IPS DF 6.9 (cell line): ENCODE measurements at regions not wholly inside any gene's neighbourhood (a gene's known extent, or its start where the extent isn't known, plus 50 kb on each side); places are given as distances from the start of the nearest gene placed in this dataset.

Experiments
- DNase-seq: peaks from one replicate; pipeline ENCODE4 v3.0.0-alpha.2; 2013; ENCODE audit warnings: low read depth, low spot score
- H3K27ac ChIP-seq: one replicate; pipeline ENCODE4 v1.5.1; 2013; ENCODE audit warnings: low read length, control low read depth
- H3K27me3 ChIP-seq: 2 replicates; pipeline ENCODE4 v1.6.1; 2013; ENCODE audit warnings: mild to moderate bottlenecking, low read length; ENCODE audit not compliant: control insufficient read depth, insufficient read depth
- H3K36me3 ChIP-seq: 2 replicates; pipeline ENCODE4 v1.6.1; 2013; ENCODE audit warnings: low read length; ENCODE audit not compliant: control insufficient read depth, insufficient read depth
- H3K4me1 ChIP-seq: 2 replicates; pipeline ENCODE4 v1.6.1; 2013; ENCODE audit warnings: low read length; ENCODE audit not compliant: control insufficient read depth, insufficient read depth
- H3K4me3 ChIP-seq: 2 replicates; pipeline ENCODE4 v1.5.1; 2013; ENCODE audit warnings: mild to moderate bottlenecking, low read length
- H3K9me3 ChIP-seq: 2 replicates; pipeline ENCODE4 v1.6.1; 2013; ENCODE audit warnings: low read length, inconsistent platforms; ENCODE audit not compliant: control insufficient read depth, insufficient read depth
- WGBS: extraction: QIAGEN DNeasy Blood & Tissue Kit; methylation state at CpG from one replicate; pipeline ENCODE4 v1.1.7; 2013; ENCODE audit warnings: mixed read lengths, missing lambda C conversion rate; ENCODE audit not compliant: insufficient read length, insufficient coverage; 5-methylcytosine and 5-hydroxymethylcytosine counted together

GRCh38 chr4:20049889-20050288, 201.8 kb upstream of the SLIT2 start:
- DNase-seq = no peak
- Histone ChIP-seq H3K27me3 (no peaks in the 10 kb centered on the region), H3K4me3 (no peak overlapping the region), H3K4me1 (no peaks in the 10 kb centered on the region), H3K27ac (no peak overlapping the region), H3K9me3 (no peaks in the 10 kb centered on the region), H3K36me3 (no peaks in the 10 kb centered on the region)
- WGBS = no CpG with 5 or more reads among the region's 3 CpGs

- no peaks in the 10 kb centered on the region for H3K36me3 ChIP-seq
- no peaks in the 10 kb centered on the region for H3K9me3 ChIP-seq
- DNase-seq = no peak
- no peaks in the 10 kb centered on the region for H3K4me1 ChIP-seq
- WGBS = no CpG with 5 or more reads among the region's 3 CpGs
- no peak overlapping the region for H3K4me3 ChIP-seq
- H3K27ac ChIP-seq = no peak overlapping the region
- no peaks in the 10 kb centered on the region for H3K27me3 ChIP-seq
These were observed 204.6 kb upstream of the SLIT2 start for GRCh38 chr4:20046931-20047677.

- Histone ChIP-seq H3K27ac (no peak overlapping the region), H3K9me3 (no peaks in the 10 kb centered on the region)
- no CpG with 5 or more reads among the region's 4 CpGs for WGBS
These were observed 205.5 kb upstream of the SLIT2 start for GRCh38 chr4:20046179-20046578.

GRCh38 chr4:20044966-20045365, 206.7 kb upstream of the SLIT2 start:
- no peaks in the 10 kb centered on the region for H3K36me3 ChIP-seq
- H3K4me1 ChIP-seq = no peaks in the 10 kb centered on the region
- H3K27me3 ChIP-seq = no peaks in the 10 kb centered on the region
- no CpG with 5 or more reads among the region's 3 CpGs for WGBS
- no peak for DNase-seq
- H3K27ac ChIP-seq = no peak overlapping the region
- H3K4me3 ChIP-seq = no peak overlapping the region
- no peaks in the 10 kb centered on the region for H3K9me3 ChIP-seq

More at GRCh38 chr4:20046179-20046578, 205.5 kb upstream of the SLIT2 start:
- H3K36me3 ChIP-seq = no peaks in the 10 kb centered on the region
- H3K4me1 ChIP-seq = no peaks in the 10 kb centered on the region
- H3K27me3 ChIP-seq = no peaks in the 10 kb centered on the region
- H3K4me3 ChIP-seq = no peak overlapping the region
- no peak for DNase-seq

GRCh38 chr4:20044502-20044911, 207.2 kb upstream of the SLIT2 start:
- DNase-seq = no peak
- no peak overlapping the region for H3K4me3 ChIP-seq
- H3K36me3 ChIP-seq = no peaks in the 10 kb centered on the region
- no peaks in the 10 kb centered on the region for H3K4me1 ChIP-seq
- WGBS = no CpG with 5 or more reads among the region's 2 CpGs
- no peak overlapping the region for H3K27ac ChIP-seq
- no peaks in the 10 kb centered on the region for H3K27me3 ChIP-seq
- no peaks in the 10 kb centered on the region for H3K9me3 ChIP-seq

- no peaks in the 10 kb centered on the region for H3K27me3 ChIP-seq
- no CpG with 5 or more reads among the region's 1 CpG for WGBS
These were observed 207.7 kb upstream of the SLIT2 start for GRCh38 chr4:20043991-20044390.

GRCh38 chr4:20042769-20043168, 208.9 kb upstream of the SLIT2 start:
- no peak for DNase-seq
- Histone ChIP-seq H3K4me3 (no peak overlapping the region), H3K27me3 (no peaks in the 10 kb centered on the region), H3K9me3 (no peaks in the 10 kb centered on the region), H3K27ac (no peak overlapping the region), H3K36me3 (no peaks in the 10 kb centered on the region), H3K4me1 (no peaks in the 10 kb centered on the region)
- no CpG with 5 or more reads among the region's 4 CpGs for WGBS

More at GRCh38 chr4:20043991-20044390, 207.7 kb upstream of the SLIT2 start:
- H3K36me3 ChIP-seq = no peaks in the 10 kb centered on the region
- H3K27ac ChIP-seq = no peak overlapping the region
- no peaks in the 10 kb centered on the region for H3K4me1 ChIP-seq
- no peak overlapping the region for H3K4me3 ChIP-seq
- DNase-seq = no peak
- no peaks in the 10 kb centered on the region for H3K9me3 ChIP-seq

GRCh38 chr4:20041839-20042407, 209.8 kb upstream of the SLIT2 start:
- H3K4me3 ChIP-seq = no peak overlapping the region
- no peak overlapping the region for H3K27ac ChIP-seq
- H3K9me3 ChIP-seq = no peaks in the 10 kb centered on the region
- DNase-seq = no peak
- H3K36me3 ChIP-seq = no peaks in the 10 kb centered on the region
- WGBS = no CpG with 5 or more reads among the region's 2 CpGs
- H3K27me3 ChIP-seq = no peaks in the 10 kb centered on the region
- H3K4me1 ChIP-seq = no peaks in the 10 kb centered on the region

GRCh38 chr4:20037745-20038144, 214.0 kb upstream of the SLIT2 start:
- no peaks in the 10 kb centered on the region for H3K4me1 ChIP-seq
- H3K27ac ChIP-seq = no peak overlapping the region
- H3K4me3 ChIP-seq = no peak overlapping the region
- no CpG with 5 or more reads among the region's 3 CpGs for WGBS
- H3K36me3 ChIP-seq = no peaks in the 10 kb centered on the region
- no peaks in the 10 kb centered on the region for H3K27me3 ChIP-seq
- DNase-seq = no peak
- no peaks in the 10 kb centered on the region for H3K9me3 ChIP-seq

GRCh38 chr4:20030108-20030507, 221.6 kb upstream of the SLIT2 start:
- DNase-seq = no peak
- no peaks in the 10 kb centered on the region for H3K9me3 ChIP-seq
- no peak overlapping the region for H3K27ac ChIP-seq

GRCh38 chr4:20028645-20029044, 223.1 kb upstream of the SLIT2 start:
- Histone ChIP-seq H3K4me3 (no peak overlapping the region), H3K36me3 (no peaks in the 10 kb centered on the region), H3K4me1 (no peaks in the 10 kb centered on the region), H3K27ac (no peak overlapping the region), H3K9me3 (no peaks in the 10 kb centered on the region), H3K27me3 (no peaks in the 10 kb centered on the region)
- no peak for DNase-seq
- WGBS = no CpG with 5 or more reads among the region's 4 CpGs

More at GRCh38 chr4:20030108-20030507, 221.6 kb upstream of the SLIT2 start:
- no peak overlapping the region for H3K4me3 ChIP-seq
- H3K4me1 ChIP-seq = no peaks in the 10 kb centered on the region
- H3K36me3 ChIP-seq = no peaks in the 10 kb centered on the region
- no peaks in the 10 kb centered on the region for H3K27me3 ChIP-seq
